Parathyroid adenoma (tissue), 2 donors: ENCODE measurements at regions not wholly inside any gene's neighbourhood (a gene's known extent, or its start where the extent isn't known, plus 50 kb on each side); places are given as distances from the start of the nearest gene placed in this dataset.

Source experiments
- H2AFZ ChIP-seq: fragments of 300-600 bp; sonication (generic); one replicate; pipeline ENCODE4 v1.7.0; 2017; ENCODE audit warnings: antibody characterized with exemption, mild to moderate bottlenecking
- H3K27ac ChIP-seq: fragments of 300-600 bp; sonication (generic); one replicate; pipeline ENCODE4 v1.7.0; 2017
- H3K27me3 ChIP-seq: fragments of 300-600 bp; sonication (generic); one replicate; pipeline ENCODE4 v1.7.0; 2017; ENCODE audit warnings: low read length; ENCODE audit not compliant: control insufficient read depth, insufficient read depth
- H3K36me3 ChIP-seq: fragments of 300-600 bp; sonication (generic); one replicate; pipeline ENCODE4 v1.7.0; 2017; ENCODE audit warnings: low read length; ENCODE audit not compliant: control insufficient read depth, insufficient read depth
- H3K4me1 ChIP-seq: fragments of 300-600 bp; sonication (generic); one replicate; pipeline ENCODE4 v1.7.0; 2017; ENCODE audit warnings: control low read depth
- H3K4me2 ChIP-seq: fragments of 300-600 bp; sonication (generic); one replicate; pipeline ENCODE4 v1.7.0; 2017; ENCODE audit warnings: low read length
- H3K4me3 ChIP-seq: fragments of 300-600 bp; sonication (generic); one replicate; pipeline ENCODE4 v1.7.0; 2017; ENCODE audit warnings: low read depth, low read length
- H3K79me2 ChIP-seq: fragments of 300-600 bp; sonication (generic); one replicate; pipeline ENCODE4 v1.7.0; 2017; ENCODE audit warnings: control low read depth
- H3K9ac ChIP-seq: fragments of 300-600 bp; sonication (generic); one replicate; pipeline ENCODE4 v1.7.0; 2017; ENCODE audit warnings: mild to moderate bottlenecking
- H3K9me3 ChIP-seq: fragments of 300-600 bp; sonication (generic); one replicate; pipeline ENCODE4 v1.7.0; 2017; ENCODE audit warnings: low read length; ENCODE audit not compliant: control insufficient read depth
- TF ChIP-seq, protein P1 (sequence below): fragments of 300-600 bp; sonication (generic); IDR thresholded peaks from one replicate; pipeline ENCODE4 v1.7.0; 2017; ENCODE audit warnings: antibody characterized with exemption, mild to moderate bottlenecking
- donor health status: primary hyperparathyroidism.

DNA sequence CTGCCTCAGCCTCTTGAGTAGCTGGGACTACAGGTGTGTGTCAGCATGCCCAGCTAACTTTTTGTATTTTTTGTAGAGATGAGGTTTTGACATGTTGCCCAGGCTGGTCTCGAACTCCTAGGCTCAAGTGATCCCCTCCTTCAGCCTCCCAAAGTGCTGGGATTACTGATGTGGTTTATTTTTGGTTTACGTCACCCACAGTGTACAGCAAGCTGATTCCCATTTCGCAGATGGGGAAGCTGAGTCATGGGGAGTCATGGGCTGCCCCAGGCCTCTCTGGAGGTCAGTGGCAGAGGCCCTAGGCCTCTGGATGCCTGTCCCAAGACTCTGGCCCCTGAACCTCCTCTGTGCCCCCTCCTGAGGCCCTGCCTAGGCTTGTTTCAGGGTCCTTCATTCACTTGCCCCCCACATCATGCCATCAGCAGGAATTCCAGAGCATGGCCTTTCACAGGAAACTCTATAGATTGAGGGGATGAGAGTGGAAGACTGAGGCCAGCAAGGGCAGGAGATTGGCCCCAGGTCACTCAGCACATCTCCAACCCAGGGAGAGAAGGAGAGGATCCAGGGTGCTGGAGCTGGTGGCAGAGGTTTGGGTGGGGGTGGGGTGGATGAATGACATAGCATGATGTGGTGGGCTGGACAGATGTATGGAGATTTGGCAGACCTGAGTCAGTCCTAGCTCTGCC, 266.0 kb downstream of the PTPRU start:
- Histone ChIP-seq H3K79me2 (no peaks in the 10 kb centered on the region), H3K4me3 (no peak overlapping the region), H3K4me2 (no peak overlapping the region), H3K27ac (no peak overlapping the region), H2AFZ (no peak overlapping the region), H3K27me3 (no peaks in the 10 kb centered on the region), H3K4me1 (no peaks in the 10 kb centered on the region), H3K9me3 (no peaks in the 10 kb centered on the region), H3K36me3 (no peaks in the 10 kb centered on the region), H3K9ac (no peak overlapping the region)
- TF ChIP-seq, protein P1, sequence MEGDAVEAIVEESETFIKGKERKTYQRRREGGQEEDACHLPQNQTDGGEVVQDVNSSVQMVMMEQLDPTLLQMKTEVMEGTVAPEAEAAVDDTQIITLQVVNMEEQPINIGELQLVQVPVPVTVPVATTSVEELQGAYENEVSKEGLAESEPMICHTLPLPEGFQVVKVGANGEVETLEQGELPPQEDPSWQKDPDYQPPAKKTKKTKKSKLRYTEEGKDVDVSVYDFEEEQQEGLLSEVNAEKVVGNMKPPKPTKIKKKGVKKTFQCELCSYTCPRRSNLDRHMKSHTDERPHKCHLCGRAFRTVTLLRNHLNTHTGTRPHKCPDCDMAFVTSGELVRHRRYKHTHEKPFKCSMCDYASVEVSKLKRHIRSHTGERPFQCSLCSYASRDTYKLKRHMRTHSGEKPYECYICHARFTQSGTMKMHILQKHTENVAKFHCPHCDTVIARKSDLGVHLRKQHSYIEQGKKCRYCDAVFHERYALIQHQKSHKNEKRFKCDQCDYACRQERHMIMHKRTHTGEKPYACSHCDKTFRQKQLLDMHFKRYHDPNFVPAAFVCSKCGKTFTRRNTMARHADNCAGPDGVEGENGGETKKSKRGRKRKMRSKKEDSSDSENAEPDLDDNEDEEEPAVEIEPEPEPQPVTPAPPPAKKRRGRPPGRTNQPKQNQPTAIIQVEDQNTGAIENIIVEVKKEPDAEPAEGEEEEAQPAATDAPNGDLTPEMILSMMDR = no peak

DNA sequence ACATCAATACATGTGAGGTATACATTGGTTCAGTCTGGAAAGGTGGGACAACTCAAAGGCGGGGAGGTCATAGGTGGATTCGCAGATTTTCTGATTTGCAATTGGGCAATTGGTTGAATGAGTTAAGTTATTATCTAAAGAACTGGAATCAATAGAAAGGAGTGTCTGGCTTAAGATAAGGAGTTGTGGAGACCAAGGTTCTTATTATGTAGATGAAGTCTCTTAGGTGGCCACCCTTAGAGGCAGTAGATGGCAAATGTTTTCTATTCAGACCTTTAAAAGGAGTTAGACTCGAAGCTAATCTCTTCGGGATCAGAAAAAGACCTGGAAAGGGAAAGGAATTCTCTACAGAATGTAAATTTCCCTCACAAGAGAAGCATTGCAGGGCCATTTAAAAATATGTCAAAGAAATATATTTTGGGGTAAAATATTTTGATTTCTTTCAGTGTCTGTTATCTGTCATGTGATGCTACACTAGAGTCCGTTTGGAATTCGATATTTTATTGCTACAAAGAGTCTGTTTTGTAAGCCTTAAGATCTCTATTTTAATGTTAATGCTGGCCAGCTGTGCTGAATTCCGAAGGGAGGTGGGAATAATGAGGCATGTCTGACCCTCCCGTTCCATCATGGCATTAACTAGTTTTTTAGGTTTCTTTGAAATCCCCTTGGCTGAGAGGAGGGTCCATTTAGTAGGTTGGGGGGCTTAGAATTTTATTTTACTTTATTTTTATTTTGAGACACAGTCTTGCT, 265.1 kb downstream of the PTPRU start:
- Histone ChIP-seq H2AFZ (no peak overlapping the region), H3K27ac (no peak overlapping the region), H3K79me2 (no peaks in the 10 kb centered on the region), H3K9ac (no peak overlapping the region), H3K27me3 (no peaks in the 10 kb centered on the region), H3K4me3 (no peak overlapping the region), H3K9me3 (no peaks in the 10 kb centered on the region), H3K36me3 (no peaks in the 10 kb centered on the region), H3K4me2 (no peak overlapping the region), H3K4me1 (no peaks in the 10 kb centered on the region)
- TF ChIP-seq, protein P1 = no peak

DNA sequence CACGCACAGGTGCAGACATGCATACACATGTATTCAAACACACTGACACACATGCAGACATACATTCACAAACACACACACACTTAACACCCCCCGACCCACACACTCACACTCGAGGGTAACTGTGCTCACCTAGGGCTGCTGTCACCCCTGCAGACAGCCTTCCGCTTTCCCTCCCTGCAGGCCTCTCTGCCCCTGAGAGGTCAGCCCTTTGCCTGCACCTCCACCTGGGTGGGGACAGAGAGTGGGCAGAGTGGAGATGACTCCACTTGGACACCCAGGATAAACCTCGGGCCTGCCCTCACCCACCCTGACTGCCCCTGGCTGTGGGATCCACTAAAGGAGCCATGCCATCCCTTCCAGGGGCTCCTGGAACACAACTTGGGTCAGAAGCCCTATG, 264.3 kb downstream of the PTPRU start:
- Histone ChIP-seq H3K4me1 (no peaks in the 10 kb centered on the region), H3K79me2 (no peaks in the 10 kb centered on the region), H2AFZ (no peak overlapping the region), H3K4me3 (no peak overlapping the region), H3K4me2 (no peak overlapping the region), H3K36me3 (no peaks in the 10 kb centered on the region), H3K9me3 (no peaks in the 10 kb centered on the region), H3K27me3 (no peaks in the 10 kb centered on the region), H3K9ac (no peak overlapping the region), H3K27ac (no peak overlapping the region)
- TF ChIP-seq, protein P1 = no peak

DNA sequence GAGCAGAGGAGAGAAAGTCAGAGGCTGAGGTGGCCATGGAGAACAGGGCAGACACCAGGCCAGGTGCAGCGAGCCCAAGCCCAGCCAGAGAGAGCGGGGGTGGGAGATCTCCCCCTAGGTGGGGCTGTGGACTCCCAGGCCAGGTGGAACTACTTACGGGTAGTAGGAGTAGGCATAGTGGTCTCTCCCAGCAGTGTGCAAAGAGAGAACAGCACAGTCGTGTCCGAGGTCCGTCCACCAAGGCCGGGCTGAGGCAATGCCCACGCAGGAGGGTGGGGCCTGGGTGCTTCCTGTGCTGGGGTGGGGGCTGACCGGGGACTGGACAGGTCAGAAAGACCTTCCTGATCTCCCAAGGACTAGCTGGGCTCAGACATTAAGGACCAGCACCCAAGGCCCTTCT, 263.7 kb downstream of the PTPRU start:
- TF ChIP-seq, protein P1 = no peak
- Histone ChIP-seq H3K36me3 (no peaks in the 10 kb centered on the region), H3K27me3 (no peaks in the 10 kb centered on the region), H3K79me2 (no peaks in the 10 kb centered on the region), H3K4me2 (no peak overlapping the region), H3K4me3 (no peak overlapping the region), H3K27ac (no peak overlapping the region), H3K9me3 (no peaks in the 10 kb centered on the region), H3K9ac (no peak overlapping the region), H3K4me1 (no peaks in the 10 kb centered on the region), H2AFZ (no peak overlapping the region)
